Stomach (tissue), 8 donors: ENCODE measurements at regions not wholly inside any gene's neighbourhood (a gene's known extent, or its start where the extent isn't known, plus 50 kb on each side); places are given as distances from the start of the nearest gene placed in this dataset.

Experiments used
- DNase-seq, 2 donors: peaks; one replicate each; pipeline versions ENCODE4 v3.0.0 to v3.0.0-alpha.2; 2013 to 2019
- H3K27ac ChIP-seq, 5 donors: fragments of 200-600 bp in 4 of 5; sonication (generic) in 4 of 5; one replicate each; pipeline ENCODE4 v1.5.1; 2013 to 2019; ENCODE audit warnings: mild to moderate bottlenecking in 1 of 5, moderate library complexity in 1 of 5
- H3K27me3 ChIP-seq, 3 donors: fragments of 200-600 bp; sonication (generic); one replicate each; pipeline ENCODE4 v1.5.1; 2017 to 2019; ENCODE audit warnings: mixed run types in 1 of 3
- H3K36me3 ChIP-seq, 4 donors: fragments of 200-600 bp; sonication (generic); 1 replicate in 3 of 4; 2 replicates in 1 of 4; pipeline ENCODE4 v1.5.1; 2016 to 2019
- H3K4me1 ChIP-seq, 4 donors: fragments of 200-600 bp; sonication (generic); one replicate each; pipeline ENCODE4 v1.5.1; 2016 to 2019
- H3K4me3 ChIP-seq, 4 donors: fragments of 200-600 bp; sonication (generic) in 3 of 4; one replicate each; pipeline ENCODE4 v1.5.1; 2016 to 2019; ENCODE audit warnings: mild to moderate bottlenecking in 1 of 4
- H3K9me3 ChIP-seq, 4 donors: fragments of 200-600 bp; sonication (generic); one replicate each; pipeline ENCODE4 v1.5.1; 2016 to 2019
- EP300 ChIP-seq: sonication (generic); formaldehyde crosslinking; IDR thresholded peaks from one replicate; pipeline ENCODE4 v1.6.1; 2017; ENCODE audit warnings: antibody characterized with exemption
- POLR2A ChIP-seq, 4 donors: fragments of 450-650 bp; IDR thresholded peaks; one replicate each; pipeline ENCODE4 v1.6.1; 2016; ENCODE audit warnings: antibody characterized with exemption in 4 of 4, control low read depth in 2 of 4, mild to moderate bottlenecking in 1 of 4, moderate library complexity in 1 of 4
- POLR2AphosphoS5 ChIP-seq, 3 donors: sonication (generic); formaldehyde crosslinking; IDR thresholded peaks; one replicate each; pipeline ENCODE4 v1.6.1; 2016; ENCODE audit warnings: antibody characterized with exemption in 3 of 3
- WGBS, 5 donors: extraction: QIAGEN DNeasy Blood & Tissue Kit in 3 of 5; methylation state at CpG; one replicate each; pipeline versions ENCODE4 v1.1.5 to v1.1.7; 2013 to 2018; 5-methylcytosine and 5-hydroxymethylcytosine counted together
- intact Hi-C: fragments of 100-400 bp; cut with DNase I; formaldehyde crosslinking; loops from one replicate; pipeline ENCODE4 v1.15.1; 2023; ENCODE audit warnings: low total_unique reads
- TF ChIP-seq, protein P1 (sequence below), 7 experiments: fragments of 450-650 bp in 4 of 7; fragments of 200-600 bp in 3 of 7; sonication (generic) in 3 of 7; IDR thresholded peaks; one replicate each; pipeline ENCODE4 v1.5.1; 2016 to 2019; ENCODE audit warnings: antibody characterized with exemption in 7 of 7, control low read depth in 2 of 7, mild to moderate bottlenecking in 1 of 7
- donor health status: healthy with polysubstance abuse.
- donor health status: Bipolar disorder and iron deficiency.
- donor health status: healthy.

DNA sequence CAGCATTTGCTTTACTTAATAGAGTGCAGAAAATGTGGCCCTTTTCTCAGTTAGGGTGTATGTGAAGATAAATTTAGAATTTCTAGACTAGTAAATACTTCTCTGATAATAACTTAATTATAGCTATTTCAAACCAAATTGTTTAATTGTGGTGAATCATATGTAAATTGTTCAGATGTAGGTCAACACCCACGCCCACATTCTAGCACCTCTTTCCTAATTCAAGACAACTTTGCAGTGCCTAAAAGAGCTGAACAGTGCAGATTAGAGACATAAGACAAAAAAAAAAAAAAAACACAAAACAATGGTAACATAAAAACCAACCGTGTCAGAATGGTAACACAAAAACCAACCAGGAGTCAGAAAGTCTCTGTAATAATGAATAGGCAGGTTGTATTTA is 758.3 kb downstream of the USP25 start:
- H3K4me1 ChIP-seq = no peaks in the 10 kb centered on the region
- H3K9me3 ChIP-seq = no peaks in the 10 kb centered on the region
- H3K27me3 ChIP-seq = no peaks in the 10 kb centered on the region
- intact Hi-C loops = no loop called here
- no peak overlapping the region for H3K27ac ChIP-seq
- DNase-seq = no peak
- no peak overlapping the region for H3K4me3 ChIP-seq
- no peak for TF ChIP-seq POLR2A (IDR thresholded peaks at IDR 0.05)
- H3K36me3 ChIP-seq = no peaks in the 10 kb centered on the region
- WGBS, 5 donors = 42 to 72% (median 52%) methylated on average over 2 of the region's 2 CpGs

DNA sequence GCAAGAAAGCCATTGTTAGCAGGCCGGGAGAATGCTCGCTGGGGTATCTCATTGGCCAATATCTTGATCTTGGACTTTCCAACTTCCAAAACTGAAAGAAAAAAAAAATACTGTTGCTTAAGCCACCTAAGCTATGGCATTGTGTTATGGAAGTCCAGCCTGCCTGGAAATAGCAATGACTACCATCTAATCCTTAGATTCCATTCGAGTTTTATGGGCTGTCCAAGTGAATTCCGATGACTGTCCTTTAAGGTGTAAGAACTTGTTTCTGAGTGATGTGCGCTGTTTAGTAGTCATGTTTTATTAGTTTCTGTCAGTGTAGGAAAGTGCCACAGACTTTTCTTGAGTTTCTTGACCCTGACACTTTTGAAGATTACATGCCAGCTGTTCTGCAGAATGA is 762.6 kb downstream of the USP25 start:
- Histone ChIP-seq H3K4me3 (no peak overlapping the region), H3K27ac (no peak overlapping the region), H3K27me3 (no peaks in the 10 kb centered on the region), H3K36me3 (no peaks in the 10 kb centered on the region), H3K4me1 (no peaks in the 10 kb centered on the region), H3K9me3 (no peaks in the 10 kb centered on the region)
- TF ChIP-seq POLR2A (IDR thresholded peaks at IDR 0.05) = no peak
- TF ChIP-seq EP300 = no peak
- TF ChIP-seq POLR2AphosphoS5 (IDR thresholded peaks at IDR 0.05) = no peak
- TF ChIP-seq, protein P1, sequence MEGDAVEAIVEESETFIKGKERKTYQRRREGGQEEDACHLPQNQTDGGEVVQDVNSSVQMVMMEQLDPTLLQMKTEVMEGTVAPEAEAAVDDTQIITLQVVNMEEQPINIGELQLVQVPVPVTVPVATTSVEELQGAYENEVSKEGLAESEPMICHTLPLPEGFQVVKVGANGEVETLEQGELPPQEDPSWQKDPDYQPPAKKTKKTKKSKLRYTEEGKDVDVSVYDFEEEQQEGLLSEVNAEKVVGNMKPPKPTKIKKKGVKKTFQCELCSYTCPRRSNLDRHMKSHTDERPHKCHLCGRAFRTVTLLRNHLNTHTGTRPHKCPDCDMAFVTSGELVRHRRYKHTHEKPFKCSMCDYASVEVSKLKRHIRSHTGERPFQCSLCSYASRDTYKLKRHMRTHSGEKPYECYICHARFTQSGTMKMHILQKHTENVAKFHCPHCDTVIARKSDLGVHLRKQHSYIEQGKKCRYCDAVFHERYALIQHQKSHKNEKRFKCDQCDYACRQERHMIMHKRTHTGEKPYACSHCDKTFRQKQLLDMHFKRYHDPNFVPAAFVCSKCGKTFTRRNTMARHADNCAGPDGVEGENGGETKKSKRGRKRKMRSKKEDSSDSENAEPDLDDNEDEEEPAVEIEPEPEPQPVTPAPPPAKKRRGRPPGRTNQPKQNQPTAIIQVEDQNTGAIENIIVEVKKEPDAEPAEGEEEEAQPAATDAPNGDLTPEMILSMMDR (IDR thresholded peaks at IDR 0.05) = no peak
- no peak for DNase-seq
- WGBS, 5 donors = 90 to 92% (median 91%) methylated on average over 5 of the region's 5 CpGs
- intact Hi-C loops = no loop called here

DNA sequence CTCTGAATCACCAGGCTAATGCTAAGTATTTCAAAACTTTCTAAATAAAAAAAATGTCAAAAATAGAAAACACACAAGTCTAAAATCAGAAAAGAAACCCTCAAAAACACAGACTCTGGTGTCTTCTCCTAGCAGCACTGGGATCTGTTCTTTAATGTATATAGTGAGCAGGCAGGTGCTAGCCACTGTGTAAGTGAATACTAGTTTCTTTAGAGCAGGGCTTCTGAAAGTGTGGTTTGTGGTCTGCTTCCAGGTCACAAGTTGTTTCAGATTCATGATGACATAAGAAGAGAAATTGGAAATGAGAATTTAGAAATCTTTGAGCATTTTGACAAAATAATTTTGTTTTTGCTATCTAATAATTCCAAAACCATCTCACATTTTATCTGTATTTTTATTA is 763.1 kb downstream of the USP25 start:
- DNase-seq = no peak
- no peaks in the 10 kb centered on the region for H3K4me1 ChIP-seq
- H3K27me3 ChIP-seq = no peaks in the 10 kb centered on the region
- H3K36me3 ChIP-seq = no peaks in the 10 kb centered on the region
- no peak overlapping the region for H3K27ac ChIP-seq
- H3K9me3 ChIP-seq = no peaks in the 10 kb centered on the region
- intact Hi-C loops = no loop called here
- TF ChIP-seq EP300 (no peak), POLR2AphosphoS5 (IDR thresholded peaks at IDR 0.05) (no peak), POLR2A (IDR thresholded peaks at IDR 0.05) (no peak)
- TF ChIP-seq, protein P1 (IDR thresholded peaks at IDR 0.05) = no peak
- H3K4me3 ChIP-seq = no peak overlapping the region

DNA sequence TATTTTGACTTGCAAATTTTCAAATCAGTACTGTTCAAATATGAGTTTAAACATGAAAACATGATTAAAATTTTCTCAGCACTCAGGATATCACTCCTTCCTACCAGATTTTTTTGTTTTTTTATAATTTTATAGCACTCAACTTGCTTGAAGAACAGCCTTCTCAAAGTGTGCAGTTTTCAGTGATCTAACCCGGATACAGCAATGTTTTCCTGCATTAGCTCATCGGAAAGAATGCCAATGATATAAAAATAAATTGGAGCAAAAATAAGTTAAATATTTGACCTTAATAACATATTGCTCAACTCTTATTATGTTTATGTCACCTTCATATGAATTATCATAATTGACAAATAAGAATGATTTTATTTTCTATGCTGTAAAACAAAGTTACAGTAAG is 766.8 kb downstream of the USP25 start:
- no peak overlapping the region for H3K4me3 ChIP-seq
- TF ChIP-seq POLR2AphosphoS5 (IDR thresholded peaks at IDR 0.05) = no peak
- TF ChIP-seq, protein P1 (IDR thresholded peaks at IDR 0.05) = no peak
- no peak for TF ChIP-seq POLR2A (IDR thresholded peaks at IDR 0.05)
- no peak for TF ChIP-seq EP300
- 78 to 94% (median 86%) methylated on average over 2 of the region's 2 CpGs for WGBS, 5 donors
- no peaks in the 10 kb centered on the region for H3K27me3 ChIP-seq
- no peaks in the 10 kb centered on the region for H3K4me1 ChIP-seq
- no peak overlapping the region for H3K27ac ChIP-seq
- no peak for DNase-seq
- H3K36me3 ChIP-seq = no peaks in the 10 kb centered on the region
- intact Hi-C loops = no loop called here
- no peaks in the 10 kb centered on the region for H3K9me3 ChIP-seq

DNA sequence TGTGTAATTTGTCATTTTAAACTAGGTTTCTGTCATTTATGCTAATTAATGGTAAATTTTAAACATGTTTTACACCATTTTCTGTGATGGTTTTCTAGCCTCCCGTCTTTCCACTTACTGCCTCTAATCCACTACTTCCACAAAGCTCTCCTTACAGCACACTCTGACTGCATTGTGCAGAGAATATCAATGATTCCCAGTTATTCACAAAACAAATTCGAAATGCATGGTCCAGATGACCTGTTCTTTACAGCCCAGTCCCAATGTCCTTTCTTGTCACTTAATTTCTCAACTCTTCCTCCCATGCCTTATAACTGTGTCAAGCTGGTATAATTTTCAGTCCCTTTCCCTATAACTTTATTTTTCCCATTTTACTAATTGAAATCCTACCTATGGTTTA is 770.5 kb downstream of the USP25 start:
- Histone ChIP-seq H3K9me3 (no peaks in the 10 kb centered on the region), H3K4me1 (no peaks in the 10 kb centered on the region), H3K4me3 (no peak overlapping the region), H3K27ac (no peak overlapping the region), H3K36me3 (no peaks in the 10 kb centered on the region), H3K27me3 (no peaks in the 10 kb centered on the region)
- no peak for DNase-seq
- 73 to 93% (median 86%) methylated on average over 2 of the region's 2 CpGs for WGBS, 5 donors
- TF ChIP-seq, protein P1 (IDR thresholded peaks at IDR 0.05) = no peak
- no peak for TF ChIP-seq POLR2AphosphoS5 (IDR thresholded peaks at IDR 0.05)
- TF ChIP-seq EP300 = no peak
- no peak for TF ChIP-seq POLR2A (IDR thresholded peaks at IDR 0.05)
- intact Hi-C loops = no loop called here
